ENCODE measurements at regions not wholly inside any gene's neighbourhood (a gene's known extent, or its start where the extent isn't known, plus 50 kb on each side); places are given as distances from the start of the nearest gene placed in this dataset.

DNA sequence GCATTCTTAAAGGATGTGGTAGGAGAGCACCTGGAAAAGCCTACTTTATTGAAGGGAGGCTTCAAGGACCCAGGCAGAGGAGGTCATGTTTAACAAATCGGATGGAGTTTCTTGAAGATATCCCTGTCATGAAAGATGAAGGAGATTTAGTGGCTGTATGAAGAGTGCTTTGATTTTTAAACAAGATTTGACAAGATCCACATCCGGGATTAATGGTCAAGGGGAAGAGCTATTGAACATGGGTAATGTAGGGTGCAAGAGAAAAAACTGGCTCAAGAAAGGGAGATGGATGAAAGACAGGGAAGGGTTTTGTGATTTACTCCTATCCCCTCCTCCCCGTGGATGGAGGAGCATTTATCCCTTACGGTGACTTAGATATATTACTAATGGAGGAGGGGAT lies 113.1 kb upstream of the OSR1 start:
- H3K27ac Mint-ChIP-seq, result no peak overlapping the region
- H3K9me3 Mint-ChIP-seq, result no peaks in the 10 kb centered on the region; a peak in 1 of 5 replicates
- Histone ChIP-seq H3K79me1 (ENCODE audit: insufficient read depth, low read depth, low read length, poor library complexity, severe bottlenecking) (no peaks in the 10 kb centered on the region), H4K8ac (replicated peaks; ENCODE audit: insufficient read length, low read depth, low read length) (no peak overlapping the region), H3K4ac (ENCODE audit: low read depth, low read length) (no peak overlapping the region), H4K20me1 (ENCODE audit: control insufficient read depth, insufficient read depth, insufficient read length) (no peaks in the 10 kb centered on the region), H2BK5ac (ENCODE audit: insufficient read length, low read length) (no peak overlapping the region), H3K23me2 (ENCODE audit: insufficient read length, low read depth, low read length, poor library complexity, severe bottlenecking) (no peaks in the 10 kb centered on the region), H3K9ac (ENCODE audit: extremely low read depth, insufficient read length, low read length) (no peak overlapping the region), H4K91ac (ENCODE audit: insufficient read length, low read depth, low read length) (no peak overlapping the region), H4K5ac (ENCODE audit: insufficient read length, low read depth, low read length) (no peak overlapping the region), H3K56ac (ENCODE audit: insufficient read length, low read depth, low read length) (no peak overlapping the region), H2AK5ac (ENCODE audit: insufficient read length, low read length) (no peak overlapping the region), H3K18ac (ENCODE audit: insufficient read length, low read depth, low read length) (no peak overlapping the region), H3K14ac (ENCODE audit: insufficient read depth, low read length) (no peak overlapping the region), H3T11ph (ENCODE audit: low read length) (no peak overlapping the region), H2BK120ac (ENCODE audit: low read depth, low read length, poor library complexity, severe bottlenecking) (no peak overlapping the region), H3K79me2 (ENCODE audit: insufficient read depth, low read length) (no peaks in the 10 kb centered on the region), H3K4me1 (ENCODE audit: insufficient read depth, low read length) (no peaks in the 10 kb centered on the region), H2AFZ (ENCODE audit: low read length) (no peak overlapping the region), H3K27ac (ENCODE audit: insufficient read length, low read depth, low read length) (no peak overlapping the region), H3K23ac (ENCODE audit: insufficient read length, low read depth, low read length) (no peak overlapping the region), H3K4me2 (ENCODE audit: insufficient read depth, insufficient read length, low read length) (no peak overlapping the region), H3K9me3 (ENCODE audit: control insufficient read depth, low read depth, low read length) (no peaks in the 10 kb centered on the region), H2BK20ac (ENCODE audit: low read depth, low read length, poor library complexity, severe bottlenecking) (no peak overlapping the region), H2BK12ac (ENCODE audit: insufficient read length, low read depth, low read length) (no peak overlapping the region), H3K27me3 (ENCODE audit: insufficient read depth, low read length) (no peaks in the 10 kb centered on the region), H2BK15ac (ENCODE audit: low read depth, low read length) (no peak overlapping the region)
- H3K4me1 Mint-ChIP-seq, result peaks cover 24 to 31% of the 10 kb centered on the region in 2 experiments
- TF ChIP-seq, protein P1, sequence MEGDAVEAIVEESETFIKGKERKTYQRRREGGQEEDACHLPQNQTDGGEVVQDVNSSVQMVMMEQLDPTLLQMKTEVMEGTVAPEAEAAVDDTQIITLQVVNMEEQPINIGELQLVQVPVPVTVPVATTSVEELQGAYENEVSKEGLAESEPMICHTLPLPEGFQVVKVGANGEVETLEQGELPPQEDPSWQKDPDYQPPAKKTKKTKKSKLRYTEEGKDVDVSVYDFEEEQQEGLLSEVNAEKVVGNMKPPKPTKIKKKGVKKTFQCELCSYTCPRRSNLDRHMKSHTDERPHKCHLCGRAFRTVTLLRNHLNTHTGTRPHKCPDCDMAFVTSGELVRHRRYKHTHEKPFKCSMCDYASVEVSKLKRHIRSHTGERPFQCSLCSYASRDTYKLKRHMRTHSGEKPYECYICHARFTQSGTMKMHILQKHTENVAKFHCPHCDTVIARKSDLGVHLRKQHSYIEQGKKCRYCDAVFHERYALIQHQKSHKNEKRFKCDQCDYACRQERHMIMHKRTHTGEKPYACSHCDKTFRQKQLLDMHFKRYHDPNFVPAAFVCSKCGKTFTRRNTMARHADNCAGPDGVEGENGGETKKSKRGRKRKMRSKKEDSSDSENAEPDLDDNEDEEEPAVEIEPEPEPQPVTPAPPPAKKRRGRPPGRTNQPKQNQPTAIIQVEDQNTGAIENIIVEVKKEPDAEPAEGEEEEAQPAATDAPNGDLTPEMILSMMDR (conservative IDR thresholded peaks at IDR 0.05), result no peak
- no peak for DNase-seq
- no peaks in the 10 kb centered on the region for H3K27me3 Mint-ChIP-seq (ENCODE audit: low read depth)
- H3K4me3 Mint-ChIP-seq, result no peak overlapping the region
- no peaks in the 10 kb centered on the region for H3K36me3 Mint-ChIP-seq (ENCODE audit: insufficient read depth in 1 of 3, low read depth in 3 of 3)
- no CpG with 5 or more reads among the region's 4 CpGs for WGBS (ENCODE audit: extremely low coverage, insufficient read length, low lambda C conversion rate)

All from H9 (cell line).